ENCODE measurements at regions not wholly inside any gene's neighbourhood (a gene's known extent, or its start where the extent isn't known, plus 50 kb on each side); places are given as distances from the start of the nearest gene placed in this dataset.

DNA sequence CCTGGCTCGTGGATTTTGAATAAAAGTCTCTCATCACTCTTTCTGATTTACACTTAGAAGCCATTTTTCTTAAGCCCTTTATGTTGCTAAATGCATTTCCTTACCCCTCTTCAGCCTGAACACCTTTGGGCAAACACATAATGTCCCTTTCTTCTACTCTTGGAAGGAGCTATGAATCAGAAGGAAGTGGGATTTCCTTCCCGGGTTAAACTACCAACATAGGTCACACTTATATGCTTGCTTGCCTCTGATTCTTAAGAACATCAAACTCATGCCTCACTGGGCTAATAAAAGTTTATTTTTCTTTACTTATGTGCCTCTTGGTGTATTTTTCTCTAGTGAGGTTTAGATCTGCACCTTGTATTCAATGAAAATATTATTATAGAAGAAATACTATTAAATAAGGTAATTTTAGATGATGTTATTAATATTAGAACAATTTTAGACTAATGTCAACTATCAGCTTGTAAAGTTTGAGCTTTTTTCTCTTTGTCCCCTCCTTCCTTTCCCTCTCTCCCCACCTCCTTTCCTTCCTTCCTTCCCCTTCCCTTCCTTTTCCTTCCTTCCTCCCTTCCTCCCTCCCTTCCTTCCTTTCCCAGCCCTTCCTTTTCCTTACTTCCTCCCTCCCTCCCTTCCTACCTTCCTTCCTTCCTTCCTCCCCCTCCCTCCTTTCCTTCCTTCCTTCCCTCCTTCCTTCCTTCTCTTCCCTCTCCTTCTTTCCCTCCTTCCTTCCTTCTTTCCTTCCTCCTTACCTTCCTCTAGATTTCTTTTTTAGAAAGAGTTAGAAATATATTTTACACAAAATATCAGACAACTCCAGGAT is 66.5 kb upstream of the KCNJ6 start:
- H3K4me1 ChIP-seq (ENCODE audit: control insufficient read depth in 4 of 4, insufficient read depth in 4 of 4, low read length in 3 of 4) = no peaks in the 10 kb centered on the region
- 79% methylated on average over 2 of the region's 2 CpGs for WGBS
- H3K36me3 ChIP-seq (ENCODE audit: control insufficient read depth in 4 of 4, insufficient read depth in 3 of 4, low read depth in 1 of 4, low read length in 3 of 4) = no peaks in the 10 kb centered on the region
- no peak overlapping the region for H3K9ac ChIP-seq (ENCODE audit: low read depth in 1 of 2, low read length in 2 of 2)
- no peaks in the 10 kb centered on the region for H3K9me3 ChIP-seq (ENCODE audit: control insufficient read depth in 4 of 4, low read length in 3 of 4)
- H3K4me3 ChIP-seq (ENCODE audit: low read depth in 1 of 3, low read length in 3 of 3) = no peak overlapping the region
- TF ChIP-seq, protein P1, sequence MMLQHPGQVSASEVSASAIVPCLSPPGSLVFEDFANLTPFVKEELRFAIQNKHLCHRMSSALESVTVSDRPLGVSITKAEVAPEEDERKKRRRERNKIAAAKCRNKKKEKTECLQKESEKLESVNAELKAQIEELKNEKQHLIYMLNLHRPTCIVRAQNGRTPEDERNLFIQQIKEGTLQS (IDR thresholded peaks at IDR 0.05) = no peak
- TF ChIP-seq EGR1 (IDR thresholded peaks at IDR 0.05; ENCODE audit: low read depth in 2 of 2) (no peak), RAD21 (IDR thresholded peaks at IDR 0.05) (no peak), JUND (IDR thresholded peaks at IDR 0.05) (no peak), FOXA1 (IDR thresholded peaks at IDR 0.05) (no peak), YY1 (IDR thresholded peaks at IDR 0.05) (no peak), MAX (IDR thresholded peaks at IDR 0.05) (no peak), HNF4A (conservative IDR thresholded peaks at IDR 0.05) (no peak), FOXA2 (IDR thresholded peaks at IDR 0.05) (no peak)
- H3K27me3 ChIP-seq (ENCODE audit: control insufficient read depth in 4 of 4, insufficient read depth in 4 of 4, low read length in 3 of 4) = peaks cover 0 to 4% (median under 1%) of the 10 kb centered on the region in 4 donors
- no peak overlapping the region for H3K27ac ChIP-seq (ENCODE audit: low read depth in 1 of 2, low read length in 2 of 2)
- no peak for DNase-seq (ENCODE audit: low spot score)

DNA sequence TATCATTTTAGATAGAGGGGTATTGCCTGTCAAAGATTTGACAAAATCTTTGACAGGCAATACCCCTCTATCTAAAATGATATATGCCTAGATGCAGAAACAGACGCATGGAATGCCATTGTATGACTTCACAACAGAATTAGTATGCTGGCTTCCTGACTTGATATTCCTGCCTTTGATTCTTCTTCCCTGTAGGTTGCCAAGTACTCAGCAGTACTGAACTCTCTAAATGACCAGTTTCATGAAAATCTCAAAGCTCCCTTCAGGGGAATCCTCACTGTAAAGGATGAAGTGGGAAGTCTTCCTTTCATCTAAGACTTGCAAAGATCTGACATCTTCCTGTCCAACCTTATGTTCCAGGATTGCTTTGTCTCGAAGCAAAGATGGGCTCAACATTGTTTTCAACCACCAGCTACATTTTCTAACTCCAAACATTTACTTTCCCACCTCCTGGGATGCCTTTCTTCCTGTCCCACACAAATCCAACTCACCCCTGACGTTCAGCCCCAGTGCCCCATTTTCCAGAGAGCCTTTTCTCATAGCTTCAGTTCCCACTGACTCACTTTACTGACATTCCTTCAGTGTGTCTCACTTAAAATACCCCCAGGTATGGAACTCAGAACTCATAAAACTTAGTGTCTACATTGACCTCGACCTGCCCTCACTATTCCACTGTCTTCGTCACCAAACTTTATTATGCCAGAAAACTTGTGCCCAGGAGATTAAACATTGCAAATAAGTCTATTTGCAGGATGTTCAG is 67.3 kb upstream of the KCNJ6 start:
- Histone ChIP-seq H3K27ac (ENCODE audit: low read depth in 1 of 2, low read length in 2 of 2) (no peak overlapping the region), H3K27me3 (ENCODE audit: control insufficient read depth in 4 of 4, insufficient read depth in 4 of 4, low read length in 3 of 4) (peaks cover 0 to 4% (median under 1%) of the 10 kb centered on the region in 4 donors), H3K4me1 (ENCODE audit: control insufficient read depth in 4 of 4, insufficient read depth in 4 of 4, low read length in 3 of 4) (no peaks in the 10 kb centered on the region), H3K9me3 (ENCODE audit: control insufficient read depth in 4 of 4, low read length in 3 of 4) (no peaks in the 10 kb centered on the region), H3K36me3 (ENCODE audit: control insufficient read depth in 4 of 4, insufficient read depth in 3 of 4, low read depth in 1 of 4, low read length in 3 of 4) (no peaks in the 10 kb centered on the region), H3K9ac (ENCODE audit: low read depth in 1 of 2, low read length in 2 of 2) (no peak overlapping the region), H3K4me3 (ENCODE audit: low read depth in 1 of 3, low read length in 3 of 3) (no peak overlapping the region)
- TF ChIP-seq RXRA (IDR thresholded peaks at IDR 0.05) = no peak
- TF ChIP-seq MAX (IDR thresholded peaks at IDR 0.05) = no peak
- TF ChIP-seq FOXA2 (IDR thresholded peaks at IDR 0.05) = no peak
- no peak for TF ChIP-seq CTCF (IDR thresholded peaks at IDR 0.05; ENCODE audit: low read depth, low read length, missing input control)
- TF ChIP-seq NR2F2 (IDR thresholded peaks at IDR 0.05) = no peak
- no peak for TF ChIP-seq TAF1 (conservative IDR thresholded peaks at IDR 0.05)
- TF ChIP-seq EGR1 (IDR thresholded peaks at IDR 0.05; ENCODE audit: low read depth in 2 of 2) = no peak
- TF ChIP-seq REST (IDR thresholded peaks at IDR 0.05) = no peak
- no peak for TF ChIP-seq YY1 (IDR thresholded peaks at IDR 0.05)
- TF ChIP-seq ZBTB33 (IDR thresholded peaks at IDR 0.05) = no peak
- TF ChIP-seq GABPA (IDR thresholded peaks at IDR 0.05 in 1 of 2, conservative IDR thresholded peaks at IDR 0.05 in 1 of 2) = no peak
- TF ChIP-seq HNF4A (conservative IDR thresholded peaks at IDR 0.05) = no peak
- TF ChIP-seq JUND (IDR thresholded peaks at IDR 0.05) = no peak
- TF ChIP-seq FOXA1 (IDR thresholded peaks at IDR 0.05) = no peak
- no peak for DNase-seq (ENCODE audit: low spot score)
- 45% methylated on average over 5 of the region's 5 CpGs for WGBS
